ENCODE measurements at regions not wholly inside any gene's neighbourhood (a gene's known extent, or its start where the extent isn't known, plus 50 kb on each side); places are given as distances from the start of the nearest gene placed in this dataset.
"Not testable (repeated sequence)": the region's sequence is repeated elsewhere in the genome, so short reads cannot be mapped to it uniquely, and the experiment has no call there.

GRCh38 chr13:50227361-50227760 is 212.1 kb downstream of the KCNRG start:
- DNase-seq (ENCODE audit: low read depth, low spot score): no peak

- no peak for DNase-seq (ENCODE audit: low read depth, low spot score)
These were observed 213.3 kb downstream of the KCNRG start for GRCh38 chr13:50228527-50228926.

DNA sequence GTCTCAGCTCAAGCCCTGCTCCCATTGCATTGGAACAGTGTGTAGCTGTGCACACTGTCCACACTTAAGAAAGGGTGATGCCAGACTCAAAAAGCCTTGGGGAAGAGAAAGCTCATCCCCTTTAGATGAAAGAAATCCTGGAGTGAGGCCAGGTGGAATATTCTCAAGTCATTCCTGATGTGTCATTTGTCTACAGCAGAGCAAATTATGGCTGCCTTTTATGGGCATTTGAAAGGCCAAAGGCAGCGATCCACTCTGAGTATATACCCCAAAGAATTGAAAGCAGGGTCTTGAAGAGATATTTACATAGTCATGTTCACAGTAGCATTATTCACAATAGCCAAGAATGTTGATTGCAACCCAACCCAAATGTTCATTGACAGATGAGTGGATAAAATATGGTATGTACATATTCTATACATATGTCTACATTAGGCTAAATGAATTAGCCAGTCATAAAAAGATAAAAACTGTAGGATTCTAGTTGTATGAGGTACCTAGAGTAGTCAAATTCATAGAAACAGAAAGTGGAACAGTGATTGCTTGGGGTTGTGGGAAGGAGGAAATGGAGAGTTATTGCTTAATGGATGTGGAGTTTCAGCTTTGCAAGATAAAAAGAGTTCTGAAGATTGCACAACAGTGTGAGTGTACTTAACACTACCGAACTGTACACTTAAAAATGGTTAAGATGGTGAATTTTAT is 214.9 kb downstream of the KCNRG start:
- no peak for DNase-seq (ENCODE audit: low read depth, low spot score)

DNA sequence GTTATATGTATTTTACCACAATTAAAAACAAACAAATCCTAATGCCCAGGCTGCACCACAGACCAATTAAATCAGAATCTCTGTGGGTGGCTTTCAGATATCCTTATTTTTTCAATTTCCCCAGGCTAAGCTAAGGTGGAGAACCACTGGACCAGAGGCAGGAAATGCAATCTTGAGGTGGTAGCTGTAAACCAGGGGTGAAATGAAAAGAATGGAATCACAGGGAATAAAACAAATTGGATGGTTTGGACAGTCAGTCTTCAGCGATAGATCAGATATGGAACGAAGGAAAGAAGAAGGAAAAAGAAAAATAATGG is 215.4 kb downstream of the KCNRG start:
- no peak for DNase-seq (ENCODE audit: low read depth, low spot score)

DNA sequence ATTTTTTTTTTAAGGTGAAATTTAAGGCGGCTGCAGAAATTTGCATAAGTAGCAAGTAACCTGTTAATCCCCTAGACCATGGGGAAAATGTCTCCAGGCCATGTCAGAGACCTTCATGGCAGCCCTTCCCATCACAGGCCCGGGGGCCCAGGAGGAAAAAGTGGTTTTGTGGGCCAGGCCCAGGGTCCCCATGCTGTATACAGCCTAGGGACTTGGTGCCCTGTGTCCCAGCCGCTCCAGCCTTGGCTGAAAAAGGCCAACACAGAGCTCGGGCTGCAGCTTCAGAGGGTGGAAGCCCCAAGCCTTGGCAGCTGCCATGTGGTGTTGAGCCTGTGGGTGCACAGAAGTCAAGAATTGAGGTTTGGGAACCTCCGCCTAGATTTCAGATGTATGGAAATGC is 218.3 kb downstream of the KCNRG start:
- DNase-seq (ENCODE audit: low read depth, low spot score): not testable (repeated sequence)

DNA sequence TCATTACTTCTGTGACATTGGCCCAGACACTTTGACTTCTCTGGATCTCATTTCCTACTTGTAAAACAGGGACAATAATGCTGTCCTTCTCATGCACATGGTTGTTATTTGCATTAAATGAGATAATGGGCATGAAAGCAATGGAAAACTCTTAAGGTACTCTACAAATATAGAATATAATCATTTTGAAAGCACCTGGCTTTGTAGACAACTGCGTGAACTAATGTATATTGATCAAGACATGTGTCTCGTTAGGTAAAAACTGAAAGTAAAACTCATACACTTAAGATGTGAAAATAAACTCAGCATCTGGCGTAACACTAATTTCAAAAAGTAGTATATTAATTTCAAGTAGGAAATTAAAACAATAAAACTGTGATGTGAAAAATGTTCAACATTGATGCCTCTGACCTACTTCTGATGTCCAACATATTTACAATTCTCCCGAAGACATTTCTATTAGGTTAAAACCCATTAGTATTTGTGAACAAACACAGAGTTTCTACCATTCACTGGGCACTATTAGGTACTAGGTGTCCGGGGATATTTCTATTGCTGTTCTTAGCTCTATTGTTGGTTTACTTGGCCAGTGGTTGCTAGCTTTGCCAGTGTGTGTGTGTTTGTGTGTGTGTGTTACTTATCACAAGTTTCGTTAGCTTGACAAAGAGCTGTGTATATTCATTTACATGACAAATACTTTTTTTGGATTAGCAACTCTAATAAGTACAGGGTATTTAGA is 220.5 kb downstream of the KCNRG start:
- peak; percentile 13 for DNase-seq (ENCODE audit: low read depth, low spot score)

DNA sequence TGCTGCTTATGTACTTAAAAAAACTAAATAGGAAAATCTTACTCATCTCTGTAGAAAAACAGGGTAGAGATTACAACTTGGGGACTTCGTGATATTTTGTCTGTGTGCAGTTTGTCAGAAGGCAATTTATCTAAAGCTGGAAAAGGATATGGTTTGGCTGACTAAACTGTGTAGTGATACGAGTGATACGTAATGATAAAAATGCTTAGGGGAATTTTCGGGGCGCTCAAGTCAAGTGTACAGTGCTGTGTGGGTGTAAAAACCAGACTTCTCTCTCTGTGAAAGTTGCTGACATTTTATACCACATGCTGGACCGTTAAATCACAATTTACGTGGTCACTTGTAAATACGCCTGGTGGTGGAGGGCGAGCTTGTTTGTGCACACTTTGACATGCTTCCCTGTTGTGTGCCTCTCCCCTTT is 221.7 kb downstream of the KCNRG start:
- no peak for DNase-seq (ENCODE audit: low read depth, low spot score)

- DNase-seq (ENCODE audit: low read depth, low spot score): no peak
These were observed 223.7 kb downstream of the KCNRG start for GRCh38 chr13:50238922-50239321.

DNA sequence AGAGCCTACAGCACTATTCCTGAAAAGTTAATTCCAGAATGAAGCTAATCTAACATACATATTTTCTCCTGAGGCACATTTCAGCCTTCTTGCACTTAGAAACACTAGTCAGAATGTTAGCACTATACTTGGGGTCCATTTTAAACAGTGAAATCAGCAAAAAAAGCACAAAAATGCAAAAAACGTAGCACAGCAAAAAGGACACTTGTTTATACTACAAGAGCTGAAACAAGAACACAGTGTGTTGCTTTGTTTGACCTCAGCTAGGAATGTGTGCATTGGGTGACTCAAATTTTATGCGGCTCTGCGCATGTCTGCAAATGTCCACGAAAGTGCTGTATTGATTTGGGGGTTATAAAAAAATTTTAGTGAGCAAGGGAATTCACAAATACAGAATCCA is 226.2 kb downstream of the KCNRG start:
- no peak for DNase-seq (ENCODE audit: low read depth, low spot score)

DNA sequence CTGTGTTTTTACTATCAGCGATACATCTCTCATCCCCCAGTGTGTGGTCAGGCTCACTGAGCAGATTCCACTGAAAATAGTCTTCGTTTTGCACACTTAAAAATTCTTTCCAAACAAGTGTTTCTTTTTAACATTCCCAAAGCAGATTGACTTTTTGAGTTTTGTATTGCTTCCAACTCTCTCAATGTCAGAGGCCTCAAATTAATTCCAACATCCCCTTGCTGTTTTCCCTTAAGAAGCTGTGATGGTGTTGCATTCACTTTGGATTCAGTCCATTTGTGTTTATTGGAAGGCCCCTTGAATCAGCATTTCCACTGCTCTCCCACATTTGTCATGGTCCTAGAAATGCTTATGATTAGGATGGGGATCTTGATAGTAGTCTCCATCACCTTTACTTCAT is 228.7 kb downstream of the KCNRG start:
- DNase-seq (ENCODE audit: low read depth, low spot score): no peak

DNA sequence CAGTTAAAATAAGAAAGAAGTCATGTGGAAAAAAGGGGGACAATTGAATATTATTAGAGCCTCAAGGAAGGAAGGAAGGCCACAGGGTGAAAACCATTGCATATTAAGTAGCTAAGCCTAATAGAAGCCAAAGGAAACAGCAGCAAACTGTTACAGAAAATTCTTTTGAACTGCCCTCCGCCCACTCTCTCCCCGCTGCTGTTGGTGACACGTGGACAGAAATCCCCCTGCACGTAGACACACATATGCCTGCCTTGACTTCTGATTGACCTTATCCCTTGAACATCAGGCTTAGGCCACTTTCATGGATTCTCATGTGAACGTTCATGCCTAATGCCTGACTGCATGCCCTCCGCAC is 229.1 kb downstream of the KCNRG start:
- no peak for DNase-seq (ENCODE audit: low read depth, low spot score)

- DNase-seq (ENCODE audit: low read depth, low spot score): peak; percentile 85
These were observed 229.7 kb downstream of the KCNRG start for GRCh38 chr13:50244713-50245574.

DNA sequence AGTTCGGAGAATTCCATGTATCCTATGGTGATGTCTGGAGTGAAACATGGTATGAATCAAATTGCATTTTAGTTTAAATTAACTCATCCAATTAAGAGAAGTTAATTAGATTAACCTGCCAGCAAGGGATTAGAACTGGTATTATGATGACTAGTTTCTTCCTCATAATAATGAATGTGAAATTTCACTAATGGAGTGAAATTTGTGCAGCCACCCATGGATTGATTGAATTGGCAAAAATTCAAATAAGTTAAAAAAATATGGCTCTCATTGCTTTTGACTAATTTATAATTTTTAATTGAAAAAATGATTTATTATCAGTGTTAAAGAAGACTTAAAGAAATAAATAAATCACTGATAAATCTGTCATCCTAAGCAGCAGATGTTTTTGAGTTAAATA is 232.0 kb downstream of the KCNRG start:
- DNase-seq (ENCODE audit: low read depth, low spot score): no peak

DNA sequence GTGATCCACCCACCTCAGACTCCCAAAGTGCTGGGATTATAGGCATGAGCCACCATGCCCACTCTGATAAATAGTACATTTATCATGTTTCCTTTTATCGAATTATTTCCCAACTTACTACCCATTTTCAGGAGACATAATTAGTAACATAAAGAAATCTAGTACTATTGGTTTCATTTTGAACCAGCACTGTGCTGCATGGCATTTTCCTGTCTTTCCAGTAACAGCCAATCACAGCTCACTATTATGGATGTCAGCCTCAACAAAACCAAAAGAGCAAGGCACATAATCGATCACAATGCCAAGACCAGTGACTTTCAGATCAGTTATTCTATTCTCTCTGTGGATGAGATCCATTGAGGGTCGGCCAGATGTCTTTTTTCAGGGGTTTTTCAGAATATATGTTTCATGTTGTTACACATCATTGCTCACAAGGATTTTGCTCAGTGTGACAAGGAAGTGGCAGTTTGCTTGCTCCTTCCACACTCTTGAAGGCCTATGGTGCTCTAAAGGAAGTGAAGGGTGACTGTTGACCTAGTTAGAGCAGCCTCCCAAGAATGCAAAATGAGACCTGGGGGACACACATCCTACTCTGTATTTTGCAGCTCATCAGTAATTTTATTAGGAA is 233.4 kb downstream of the KCNRG start:
- no peak for DNase-seq (ENCODE audit: low read depth, low spot score)

DNA sequence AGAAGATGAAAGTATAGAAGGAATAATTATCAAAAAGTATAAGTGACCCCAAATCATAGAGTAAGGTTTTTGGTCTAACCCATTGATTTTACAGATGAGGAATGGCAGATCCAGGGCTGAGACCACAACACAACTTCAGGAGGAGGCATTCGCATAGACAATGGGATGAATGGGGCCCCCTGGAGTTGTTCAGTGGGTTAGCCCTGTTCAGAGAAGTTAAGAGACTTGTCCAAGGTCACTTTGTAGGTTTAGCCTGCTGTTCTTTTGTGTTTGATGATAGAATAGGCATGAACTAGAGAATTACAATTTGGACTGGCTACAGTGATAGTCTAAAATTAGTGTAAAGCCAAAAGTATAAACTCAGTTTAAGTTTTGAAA is 233.9 kb downstream of the KCNRG start:
- no peak for DNase-seq (ENCODE audit: low read depth, low spot score)

DNA sequence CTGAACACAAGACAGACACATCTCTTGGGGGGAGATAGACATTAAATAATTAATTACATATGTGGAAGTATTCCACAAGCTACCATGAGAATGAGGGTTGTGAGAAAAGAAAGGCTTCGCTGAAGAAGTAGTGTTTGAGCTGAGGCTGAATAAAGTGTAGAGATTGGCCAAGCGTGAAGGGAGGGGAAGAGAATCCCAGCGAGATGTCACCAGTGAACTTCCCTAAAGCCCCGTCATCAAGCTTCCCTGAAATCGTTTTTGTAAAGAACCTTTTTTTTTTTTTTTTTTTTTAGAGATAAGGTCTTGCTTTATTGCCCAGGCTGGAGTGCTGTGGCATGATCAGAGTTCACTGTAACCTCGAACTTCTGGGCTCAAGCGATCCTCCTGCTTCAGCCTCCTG is 235.2 kb downstream of the KCNRG start:
- DNase-seq (ENCODE audit: low read depth, low spot score): no peak

GRCh38 chr13:50255639-50256038 is 240.4 kb downstream of the KCNRG start:
- DNase-seq (ENCODE audit: low read depth, low spot score): no peak

- DNase-seq (ENCODE audit: low read depth, low spot score): not testable (repeated sequence)
These were observed 241.5 kb downstream of the KCNRG start for GRCh38 chr13:50256536-50257321.

- DNase-seq (ENCODE audit: low read depth, low spot score): no peak
These were observed 242.4 kb downstream of the KCNRG start for GRCh38 chr13:50257646-50258045.

DNA sequence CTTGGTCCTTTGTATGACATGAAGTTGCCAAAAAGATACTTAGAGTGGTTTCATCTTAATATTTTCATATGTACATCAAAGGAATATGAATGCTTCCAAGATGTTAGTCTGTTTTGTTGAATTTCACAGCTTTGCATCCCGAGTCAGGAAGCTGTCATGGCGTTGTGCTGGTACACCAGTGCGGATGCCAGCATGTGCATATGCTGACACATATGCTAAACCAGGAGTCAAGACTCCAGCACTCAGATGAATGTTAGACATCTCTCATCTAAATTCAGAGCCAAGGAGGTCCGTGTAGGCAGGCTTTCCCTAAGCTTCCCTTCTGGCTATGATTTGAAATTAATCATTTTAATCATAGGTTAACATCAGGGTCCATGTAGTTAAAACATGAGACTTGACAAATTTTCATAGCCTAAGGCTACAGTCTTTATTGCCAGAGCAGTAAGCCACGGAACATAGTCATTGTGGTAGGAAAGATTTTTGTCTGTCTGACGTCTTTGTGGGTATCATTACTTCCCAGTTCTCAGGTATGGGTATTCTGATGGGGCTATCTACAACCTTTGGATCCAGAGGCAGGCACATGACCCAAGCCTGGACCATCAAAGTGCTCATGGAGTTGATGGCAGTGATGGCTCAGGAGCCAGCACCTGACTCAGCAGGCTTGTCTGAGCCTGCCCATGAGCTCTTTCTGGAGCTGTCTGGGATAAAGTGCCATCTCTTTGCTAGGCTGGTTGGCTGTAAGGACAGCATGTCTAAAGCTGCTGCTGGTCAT is 246.1 kb downstream of the KCNRG start:
- no peak for DNase-seq (ENCODE audit: low read depth, low spot score)

DNA sequence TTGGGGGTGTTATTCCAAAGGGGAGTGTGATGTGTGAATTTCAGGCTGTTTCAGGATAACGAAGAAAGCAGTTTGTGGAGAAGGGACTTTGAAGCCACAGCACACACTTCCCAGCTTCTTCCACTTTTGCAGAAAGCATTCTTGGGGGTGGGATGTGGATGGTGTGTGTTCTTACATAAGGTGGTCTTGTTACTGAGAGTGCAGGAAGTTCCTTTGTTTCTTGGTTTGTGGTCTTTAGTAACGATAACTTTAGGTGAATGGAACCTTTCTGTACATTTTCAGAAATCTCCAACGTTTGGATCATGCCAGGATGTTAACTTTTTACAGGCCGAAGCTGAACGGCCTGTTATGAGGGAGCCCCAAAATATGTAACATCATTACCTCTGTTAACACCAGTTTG is 251.8 kb downstream of the KCNRG start:
- DNase-seq (ENCODE audit: low read depth, low spot score): no peak

Data from astrocyte of the hippocampus (primary cell).